ENCODE measurements at regions not wholly inside any gene's neighbourhood (a gene's known extent, or its start where the extent isn't known, plus 50 kb on each side); places are given as distances from the start of the nearest gene placed in this dataset.

DNA sequence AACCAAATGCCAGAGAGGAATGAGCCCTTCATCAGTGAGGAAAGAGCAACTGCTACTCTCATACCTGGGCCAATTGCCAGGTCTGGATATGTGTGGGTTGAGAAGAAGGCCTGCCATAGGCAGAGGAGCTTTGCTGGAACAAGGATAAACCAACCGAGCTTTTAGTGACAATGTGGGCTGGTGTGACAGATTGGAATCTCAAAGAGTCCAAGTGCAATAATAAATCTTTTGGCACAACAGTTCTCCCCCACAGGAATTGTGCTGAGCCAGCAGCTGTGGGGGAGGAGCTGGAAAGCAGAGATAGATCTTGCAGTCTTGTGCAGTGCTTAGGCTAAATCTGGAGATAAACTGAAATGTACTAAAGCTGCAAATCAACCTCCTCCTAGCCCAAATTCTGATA lies 79.4 kb upstream of the ISX start:
- Histone ChIP-seq H3K4me2 (ENCODE audit: low read length) (no peak overlapping the region), H3K9me3 (ENCODE audit: control insufficient read depth, low read length) (no peaks in the 10 kb centered on the region)

DNA sequence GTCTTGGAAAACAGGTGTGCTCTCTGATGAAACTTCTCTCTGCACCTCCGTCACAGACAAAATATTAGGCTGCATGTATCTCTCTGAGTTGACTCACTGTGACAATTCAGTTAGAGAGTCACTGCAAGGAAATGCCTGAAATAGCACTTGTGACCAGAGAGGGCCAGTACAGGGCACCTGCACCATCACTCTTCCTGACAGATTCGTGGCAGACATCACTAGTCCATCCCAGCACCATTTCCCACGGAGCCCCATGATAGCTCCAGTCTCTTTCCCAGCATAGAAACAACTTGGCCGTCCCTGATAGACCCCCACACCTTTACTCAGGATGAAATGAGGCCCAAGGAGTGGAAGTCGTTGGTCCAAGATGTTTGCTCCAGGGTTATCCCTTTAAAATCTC lies 73.3 kb upstream of the ISX start:
- Histone ChIP-seq H3K4me1 (no peaks in the 10 kb centered on the region), H3K79me2 (no peaks in the 10 kb centered on the region), H3K4me3 (ENCODE audit: low read depth, low read length) (no peak overlapping the region), H2AFZ (no peak overlapping the region), H3K9me3 (ENCODE audit: control insufficient read depth, low read length) (no peaks in the 10 kb centered on the region), H3K27ac (no peak overlapping the region), H3K27me3 (ENCODE audit: control insufficient read depth, insufficient read depth, low read length) (peaks cover 4% of the 10 kb centered on the region), H3K4me2 (ENCODE audit: low read length) (no peak overlapping the region), H3K9ac (no peak overlapping the region), H3K36me3 (ENCODE audit: control insufficient read depth, insufficient read depth, low read length) (no peaks in the 10 kb centered on the region)
- TF ChIP-seq, protein P1, sequence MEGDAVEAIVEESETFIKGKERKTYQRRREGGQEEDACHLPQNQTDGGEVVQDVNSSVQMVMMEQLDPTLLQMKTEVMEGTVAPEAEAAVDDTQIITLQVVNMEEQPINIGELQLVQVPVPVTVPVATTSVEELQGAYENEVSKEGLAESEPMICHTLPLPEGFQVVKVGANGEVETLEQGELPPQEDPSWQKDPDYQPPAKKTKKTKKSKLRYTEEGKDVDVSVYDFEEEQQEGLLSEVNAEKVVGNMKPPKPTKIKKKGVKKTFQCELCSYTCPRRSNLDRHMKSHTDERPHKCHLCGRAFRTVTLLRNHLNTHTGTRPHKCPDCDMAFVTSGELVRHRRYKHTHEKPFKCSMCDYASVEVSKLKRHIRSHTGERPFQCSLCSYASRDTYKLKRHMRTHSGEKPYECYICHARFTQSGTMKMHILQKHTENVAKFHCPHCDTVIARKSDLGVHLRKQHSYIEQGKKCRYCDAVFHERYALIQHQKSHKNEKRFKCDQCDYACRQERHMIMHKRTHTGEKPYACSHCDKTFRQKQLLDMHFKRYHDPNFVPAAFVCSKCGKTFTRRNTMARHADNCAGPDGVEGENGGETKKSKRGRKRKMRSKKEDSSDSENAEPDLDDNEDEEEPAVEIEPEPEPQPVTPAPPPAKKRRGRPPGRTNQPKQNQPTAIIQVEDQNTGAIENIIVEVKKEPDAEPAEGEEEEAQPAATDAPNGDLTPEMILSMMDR (IDR thresholded peaks at IDR 0.05): no peak

More for the DNA sequence above, 79.4 kb upstream of the ISX start:
- H3K36me3 ChIP-seq (ENCODE audit: control insufficient read depth, insufficient read depth, low read length): no peaks in the 10 kb centered on the region
- no peak overlapping the region for H2AFZ ChIP-seq
- H3K4me3 ChIP-seq (ENCODE audit: low read depth, low read length): no peak overlapping the region
- TF ChIP-seq, protein P1 (IDR thresholded peaks at IDR 0.05): no peak
- no peak overlapping the region for H3K9ac ChIP-seq
- H3K27ac ChIP-seq: no peak overlapping the region
- H3K4me1 ChIP-seq: no peaks in the 10 kb centered on the region
- H3K27me3 ChIP-seq (ENCODE audit: control insufficient read depth, insufficient read depth, low read length): no peaks in the 10 kb centered on the region
- no peaks in the 10 kb centered on the region for H3K79me2 ChIP-seq

DNA sequence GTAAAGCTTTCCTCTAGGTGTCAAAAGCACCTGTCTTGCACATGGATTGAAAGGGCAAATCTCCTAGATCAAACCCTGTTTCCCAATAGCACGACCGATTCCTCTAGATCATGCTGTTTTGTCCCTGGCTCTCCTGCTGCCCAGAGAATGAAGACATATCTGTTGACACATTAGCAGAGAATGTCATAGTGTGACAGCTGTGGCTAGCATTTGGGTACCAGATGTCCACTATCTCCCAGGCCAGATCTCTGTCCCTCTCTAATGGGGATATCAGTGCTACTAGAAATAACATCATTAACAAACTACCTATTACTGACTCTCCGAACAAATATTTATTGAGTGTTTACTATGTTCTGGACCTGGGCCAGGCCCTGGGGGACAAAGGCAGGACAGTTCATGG lies 72.4 kb upstream of the ISX start:
- no peaks in the 10 kb centered on the region for H3K9me3 ChIP-seq (ENCODE audit: control insufficient read depth, low read length)
- H3K4me2 ChIP-seq (ENCODE audit: low read length): no peak overlapping the region
- H3K27me3 ChIP-seq (ENCODE audit: control insufficient read depth, insufficient read depth, low read length): peaks cover 4% of the 10 kb centered on the region
- TF ChIP-seq, protein P1 (IDR thresholded peaks at IDR 0.05): no peak
- no peaks in the 10 kb centered on the region for H3K79me2 ChIP-seq
- no peak overlapping the region for H3K27ac ChIP-seq
- H3K4me1 ChIP-seq: no peaks in the 10 kb centered on the region
- H3K9ac ChIP-seq: no peak overlapping the region
- H3K36me3 ChIP-seq (ENCODE audit: control insufficient read depth, insufficient read depth, low read length): no peaks in the 10 kb centered on the region
- H3K4me3 ChIP-seq (ENCODE audit: low read depth, low read length): no peak overlapping the region
- no peak overlapping the region for H2AFZ ChIP-seq

DNA sequence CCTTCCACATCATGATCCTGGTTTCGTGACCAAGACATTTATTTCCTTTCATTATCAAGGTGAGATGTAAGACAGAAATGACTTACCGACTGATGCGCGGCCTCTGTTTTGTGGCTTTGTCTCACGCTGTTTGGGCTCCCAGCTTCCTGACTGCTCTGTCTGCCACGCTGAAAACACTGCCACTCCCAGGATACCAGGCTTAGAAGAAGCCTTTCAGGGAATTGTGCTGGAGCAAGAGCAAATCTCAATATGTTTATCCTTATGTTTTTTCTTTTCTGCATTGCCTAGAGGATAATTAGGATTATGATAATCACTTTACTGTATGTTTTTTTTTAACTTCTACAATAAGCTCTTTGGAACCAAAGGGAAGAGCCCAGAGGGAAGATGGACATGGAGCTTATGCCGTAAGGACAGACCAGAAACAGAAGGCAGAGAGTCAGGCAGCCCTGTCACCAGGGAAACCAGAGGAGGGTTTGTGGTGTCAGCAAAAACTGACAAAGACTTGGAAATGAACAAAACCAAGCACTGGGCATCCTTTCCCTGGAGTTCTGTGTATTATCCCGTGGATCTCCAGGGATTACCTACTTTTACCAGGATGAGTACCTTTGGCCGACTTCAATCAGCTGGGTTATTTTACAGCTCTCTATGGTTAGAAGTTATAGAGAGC lies 68.2 kb upstream of the ISX start:
- TF ChIP-seq, protein P1 (IDR thresholded peaks at IDR 0.05): no peak
- H2AFZ ChIP-seq: no peak overlapping the region
- no peaks in the 10 kb centered on the region for H3K36me3 ChIP-seq (ENCODE audit: control insufficient read depth, insufficient read depth, low read length)
- peaks cover 4% of the 10 kb centered on the region for H3K27me3 ChIP-seq (ENCODE audit: control insufficient read depth, insufficient read depth, low read length)
- no peak overlapping the region for H3K9ac ChIP-seq
- H3K27ac ChIP-seq: no peak overlapping the region
- no peak overlapping the region for H3K4me3 ChIP-seq (ENCODE audit: low read depth, low read length)
- no peak overlapping the region for H3K4me2 ChIP-seq (ENCODE audit: low read length)
- no peaks in the 10 kb centered on the region for H3K79me2 ChIP-seq
- H3K9me3 ChIP-seq (ENCODE audit: control insufficient read depth, low read length): no peaks in the 10 kb centered on the region
- no peaks in the 10 kb centered on the region for H3K4me1 ChIP-seq

DNA sequence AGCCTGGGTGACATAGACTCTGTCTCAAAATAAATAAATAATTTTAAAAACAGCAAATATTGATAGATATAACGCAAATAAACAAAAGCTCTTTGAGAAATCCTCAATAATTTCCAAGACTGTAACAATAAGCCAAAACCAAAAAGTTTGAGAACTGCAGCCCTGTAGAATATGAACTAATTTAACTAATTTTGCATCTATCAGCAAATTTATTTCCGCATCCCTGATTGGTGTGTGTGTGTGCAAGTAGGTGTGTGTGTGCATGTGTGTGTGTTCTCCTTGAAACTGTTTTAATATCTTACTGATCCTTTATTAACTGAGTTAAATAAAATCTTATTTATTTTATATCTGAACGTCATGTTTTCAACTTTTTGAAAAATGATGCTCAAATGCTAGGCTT lies 67.0 kb upstream of the ISX start:
- no peaks in the 10 kb centered on the region for H3K36me3 ChIP-seq (ENCODE audit: control insufficient read depth, insufficient read depth, low read length)
- H3K27me3 ChIP-seq (ENCODE audit: control insufficient read depth, insufficient read depth, low read length): peaks cover 4% of the 10 kb centered on the region
- H3K79me2 ChIP-seq: no peaks in the 10 kb centered on the region
- H3K9ac ChIP-seq: no peak overlapping the region
- H3K9me3 ChIP-seq (ENCODE audit: control insufficient read depth, low read length): no peaks in the 10 kb centered on the region
- no peak overlapping the region for H3K4me2 ChIP-seq (ENCODE audit: low read length)
- TF ChIP-seq, protein P1 (IDR thresholded peaks at IDR 0.05): no peak
- no peak overlapping the region for H3K27ac ChIP-seq
- H3K4me3 ChIP-seq (ENCODE audit: low read depth, low read length): no peak overlapping the region
- H2AFZ ChIP-seq: no peak overlapping the region
- H3K4me1 ChIP-seq: no peaks in the 10 kb centered on the region
